ENCODE measurements at regions not wholly inside any gene's neighbourhood (a gene's known extent, or its start where the extent isn't known, plus 50 kb on each side); places are given as distances from the start of the nearest gene placed in this dataset.

- Histone ChIP-seq H3K27ac (ENCODE audit: low read depth in 1 of 2, low read length in 2 of 2) (no peak overlapping the region), H4K20me1 (ENCODE audit: insufficient read depth, low read length) (no peaks in the 10 kb centered on the region), H3K36me3 (replicated peaks in 1 of 2; ENCODE audit: control insufficient read depth in 1 of 2, insufficient read depth in 2 of 2, low read length in 2 of 2) (no peaks in the 10 kb centered on the region), H3K4me2 (replicated peaks; ENCODE audit: extremely low read depth, low read length, poor library complexity, severe bottlenecking) (no peak overlapping the region), H3K9me3 (replicated peaks in 1 of 2; ENCODE audit: control insufficient read depth in 1 of 2, insufficient read depth in 1 of 2, low read length in 2 of 2) (no peaks in the 10 kb centered on the region), H3K4me1 (ENCODE audit: control insufficient read depth in 1 of 2, insufficient read depth in 2 of 2, low read length in 2 of 2) (no peaks in the 10 kb centered on the region), H2AFZ (ENCODE audit: insufficient read depth, low read depth, low read length, poor library complexity, severe bottlenecking) (no peak overlapping the region), H3K4me3 (replicated peaks in 1 of 3; ENCODE audit: low read depth in 2 of 3, low read length in 3 of 3) (no peak overlapping the region), H3K9ac (ENCODE audit: insufficient read depth, low read length, poor library complexity, severe bottlenecking) (no peak overlapping the region), H3K27me3 (ENCODE audit: control insufficient read depth in 2 of 2, insufficient read depth in 2 of 2, low read length in 2 of 2) (no peaks in the 10 kb centered on the region), H3K79me2 (ENCODE audit: insufficient read depth, low read length) (no peaks in the 10 kb centered on the region)
- no peak for DNase-seq
- no peak for TF ChIP-seq CTCF (IDR thresholded peaks at IDR 0.05)
- Mint-ChIP-seq H3K9me3 (peaks cover 0 to 2% (median 0%) of the 10 kb centered on the region in 7 donors), H3K27ac (no peak overlapping the region), H3K4me1 (peaks cover 2% of the 10 kb centered on the region), H3K27me3 (ENCODE audit: low read depth in 3 of 3) (peaks cover 8 to 19% (median 8%) of the 10 kb centered on the region in 3 donors), H3K4me3 (no peak overlapping the region), H3K36me3 (no peaks in the 10 kb centered on the region)
- WGBS (ENCODE audit: insufficient coverage): 95% methylated on average over 5 of the region's 6 CpGs
- intact Hi-C loops (cut with micrococcal nuclease): loop anchor here (5.0 to 10.0 kb wide), 3 partner anchors 90 to 265 kb away; partner anchors contain the start of genes LRIG2 (in 1 of the 2) and PPM1J (in 1 of the 2)
Measured at GRCh38 chr1:112807117-112807516, 92.0 kb upstream of the PPM1J start.

- no peak for TF ChIP-seq CTCF (IDR thresholded peaks at IDR 0.05)
- Mint-ChIP-seq H3K9me3 (peaks cover 0 to 2% (median 0%) of the 10 kb centered on the region in 7 donors), H3K4me3 (no peak overlapping the region), H3K36me3 (no peaks in the 10 kb centered on the region), H3K27me3 (ENCODE audit: low read depth in 3 of 3) (peaks cover 8 to 21% (median 11%) of the 10 kb centered on the region in 3 donors), H3K27ac (no peak overlapping the region), H3K4me1 (peaks cover 2% of the 10 kb centered on the region)
- Histone ChIP-seq H3K27ac (ENCODE audit: low read depth in 1 of 2, low read length in 2 of 2) (no peak overlapping the region), H3K4me2 (replicated peaks; ENCODE audit: extremely low read depth, low read length, poor library complexity, severe bottlenecking) (no peak overlapping the region), H3K9me3 (replicated peaks in 1 of 2; ENCODE audit: control insufficient read depth in 1 of 2, insufficient read depth in 1 of 2, low read length in 2 of 2) (no peaks in the 10 kb centered on the region), H4K20me1 (ENCODE audit: insufficient read depth, low read length) (no peaks in the 10 kb centered on the region), H3K27me3 (ENCODE audit: control insufficient read depth in 2 of 2, insufficient read depth in 2 of 2, low read length in 2 of 2) (no peaks in the 10 kb centered on the region), H3K9ac (ENCODE audit: insufficient read depth, low read length, poor library complexity, severe bottlenecking) (no peak overlapping the region), H2AFZ (ENCODE audit: insufficient read depth, low read depth, low read length, poor library complexity, severe bottlenecking) (no peak overlapping the region), H3K4me3 (replicated peaks in 1 of 3; ENCODE audit: low read depth in 2 of 3, low read length in 3 of 3) (no peak overlapping the region), H3K79me2 (ENCODE audit: insufficient read depth, low read length) (no peaks in the 10 kb centered on the region), H3K4me1 (ENCODE audit: control insufficient read depth in 1 of 2, insufficient read depth in 2 of 2, low read length in 2 of 2) (no peaks in the 10 kb centered on the region), H3K36me3 (replicated peaks in 1 of 2; ENCODE audit: control insufficient read depth in 1 of 2, insufficient read depth in 2 of 2, low read length in 2 of 2) (no peaks in the 10 kb centered on the region)
- WGBS (ENCODE audit: insufficient coverage): 100% methylated on average over 3 of the region's 3 CpGs
- DNase-seq: no peak
- intact Hi-C loops (cut with micrococcal nuclease): loop anchor here (5.0 to 10.0 kb wide), 3 partner anchors 89 to 266 kb away; partner anchors contain the start of genes LRIG2 (in 1 of the 2) and PPM1J (in 1 of the 2)
Measured at GRCh38 chr1:112806090-112806642, 91.0 kb upstream of the PPM1J start.
